OCI-LY7 (cell line): ENCODE measurements at regions not wholly inside any gene's neighbourhood (a gene's known extent, or its start where the extent isn't known, plus 50 kb on each side); places are given as distances from the start of the nearest gene placed in this dataset.

Experiments used
- CTCF ChIP-seq: fragments of 200-600 bp; sonication (generic); conservative IDR thresholded peaks from 2 replicates; pipeline ENCODE4 v1.5.1; 2014; ENCODE audit warnings: mild to moderate bottlenecking, antibody characterized with exemption, low read length, moderate library complexity, mixed read lengths
- EZH2phosphoT487 ChIP-seq: fragments of 200-600 bp; sonication (generic); IDR thresholded peaks from 2 replicates; pipeline ENCODE4 v1.6.1; 2018; ENCODE audit warnings: low read depth, borderline replicate concordance, mild to moderate bottlenecking, mixed run types, antibody characterized with exemption, low read length, moderate library complexity, mixed read lengths

DNA sequence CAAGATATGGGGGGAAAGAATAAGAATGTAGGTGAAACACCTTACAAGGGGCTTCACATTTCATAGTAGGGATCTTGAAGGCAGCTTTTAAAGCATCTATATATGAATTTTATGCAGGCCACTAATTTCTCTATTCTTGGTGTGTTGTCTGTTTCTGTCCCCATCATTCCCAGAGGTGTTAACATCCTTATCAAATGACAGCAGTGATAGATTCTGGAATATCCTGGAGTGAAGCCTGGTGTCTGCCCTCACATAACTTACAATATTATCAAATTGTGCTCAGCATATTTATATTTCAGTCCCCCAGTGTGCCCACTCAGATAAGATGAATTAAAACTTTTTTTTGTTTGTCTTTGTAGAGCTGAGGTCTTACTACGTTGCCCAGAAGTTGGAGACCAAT is 486.2 kb downstream of the EPHA4 start:
- TF ChIP-seq EZH2phosphoT487 (no peak), CTCF (no peak)
